ENCODE measurements at regions not wholly inside any gene's neighbourhood (a gene's known extent, or its start where the extent isn't known, plus 50 kb on each side); places are given as distances from the start of the nearest gene placed in this dataset.
A peak's percentile ranks its signal among the peaks of the same experiment; 100 is the strongest.
"Not testable (repeated sequence)": the region's sequence is repeated elsewhere in the genome, so short reads cannot be mapped to it uniquely, and the experiment has no call there.

DNA sequence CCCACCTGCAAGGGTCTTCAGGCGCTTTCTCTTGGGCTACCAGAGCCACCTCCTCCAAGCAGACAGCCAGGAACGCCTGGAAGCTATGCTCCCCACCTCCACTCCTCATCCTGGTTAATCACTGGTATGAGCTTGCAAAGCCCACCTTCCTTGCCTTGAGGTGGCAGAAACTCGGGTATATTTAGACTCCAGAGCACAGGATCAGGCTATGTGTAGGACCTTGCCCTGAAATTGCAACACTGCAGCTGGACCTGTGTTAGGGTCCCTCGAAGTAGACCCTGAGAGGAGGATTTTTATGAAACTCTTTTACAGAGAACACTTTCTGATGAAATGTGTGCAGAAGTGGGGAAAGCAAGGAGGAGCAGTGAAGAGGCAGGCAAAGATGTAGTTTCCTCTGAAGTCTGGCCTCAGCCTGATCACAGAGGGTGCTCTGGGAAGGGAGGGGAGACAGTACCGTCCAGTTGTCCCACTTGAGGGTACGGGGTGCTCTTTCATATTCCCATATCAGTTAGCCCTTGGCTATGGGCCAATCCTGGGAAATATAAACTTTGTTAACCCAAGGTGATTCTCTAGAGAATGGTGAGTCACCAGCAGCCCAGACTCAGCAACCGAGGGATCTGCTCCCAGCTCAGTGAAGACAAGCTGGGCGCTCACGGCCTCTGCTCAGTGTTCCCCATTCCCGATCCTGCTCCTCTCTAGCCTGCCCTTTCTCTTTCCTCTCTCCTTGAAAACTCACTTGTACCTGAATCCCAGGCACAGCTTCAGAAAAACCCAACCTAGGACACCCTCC lies 157.9 kb downstream of the UQCRFS1 start:
- DNase-seq = no peak

DNA sequence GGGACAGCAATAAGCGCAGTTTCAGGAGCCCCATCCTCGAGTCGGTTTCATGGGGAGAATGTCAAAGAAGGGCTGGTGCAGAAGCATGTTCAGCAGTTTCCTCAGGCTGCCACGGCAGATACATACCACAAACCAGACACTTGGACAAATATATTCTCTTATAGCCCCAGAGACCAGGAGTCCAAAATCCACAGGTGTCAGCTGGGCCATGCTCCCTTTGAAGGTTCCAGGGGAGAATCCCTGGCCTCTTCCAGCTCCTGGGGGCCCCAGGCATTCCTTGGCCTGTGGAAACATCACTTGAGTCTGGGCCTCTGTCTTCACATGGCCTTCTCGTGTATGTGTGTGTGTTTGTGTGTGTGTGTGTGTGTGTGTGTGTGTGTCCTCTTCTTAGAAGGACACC lies 164.1 kb downstream of the UQCRFS1 start:
- DNase-seq = no peak

DNA sequence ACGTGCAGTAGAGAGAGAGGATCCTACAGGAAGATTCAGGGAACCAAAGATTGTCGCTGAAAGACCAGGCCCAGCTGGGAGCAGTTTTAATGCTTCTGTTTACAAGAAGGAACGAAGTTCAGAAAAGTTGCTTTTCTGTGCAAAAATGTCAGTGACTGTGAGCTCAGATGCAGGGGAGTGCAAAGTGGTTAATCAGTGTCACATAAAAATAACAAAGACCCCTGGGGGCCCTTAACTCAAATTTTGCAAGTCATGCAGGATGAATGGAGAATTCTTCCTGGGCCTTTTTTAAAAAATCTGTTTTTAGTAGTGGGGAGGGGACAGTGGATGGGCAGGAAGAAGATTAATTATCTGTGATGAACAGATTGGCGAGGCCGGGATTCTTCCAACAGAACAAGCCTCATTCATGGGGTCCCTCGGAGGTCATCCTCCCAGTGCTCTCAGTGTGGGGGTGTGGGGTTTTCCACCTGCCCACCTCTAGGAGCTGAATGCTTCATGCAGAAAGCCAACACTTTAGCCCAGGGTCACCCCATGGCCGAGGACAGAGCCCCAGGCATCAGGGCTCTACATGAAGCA lies 167.2 kb downstream of the UQCRFS1 start:
- no peak for DNase-seq

DNA sequence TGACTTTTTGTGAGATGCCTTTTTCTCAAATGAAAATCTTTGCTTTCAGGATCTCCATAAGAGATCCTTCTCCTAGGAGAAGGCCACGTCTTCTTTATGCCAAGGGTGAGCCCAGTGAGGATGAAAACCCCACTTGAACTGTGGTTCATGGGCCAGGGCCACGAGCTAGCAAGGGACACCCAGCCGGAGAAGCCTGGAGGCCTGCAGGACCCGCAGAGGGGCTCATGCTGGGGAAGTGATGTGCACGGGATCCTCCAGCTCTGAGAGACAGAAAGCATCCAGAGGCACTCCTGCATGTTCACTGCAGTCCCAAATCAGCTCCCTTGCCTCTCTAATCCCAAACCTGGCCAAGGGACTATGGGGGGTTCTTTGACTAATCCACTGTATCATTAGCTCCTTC lies 168.9 kb downstream of the UQCRFS1 start:
- DNase-seq = no peak

DNA sequence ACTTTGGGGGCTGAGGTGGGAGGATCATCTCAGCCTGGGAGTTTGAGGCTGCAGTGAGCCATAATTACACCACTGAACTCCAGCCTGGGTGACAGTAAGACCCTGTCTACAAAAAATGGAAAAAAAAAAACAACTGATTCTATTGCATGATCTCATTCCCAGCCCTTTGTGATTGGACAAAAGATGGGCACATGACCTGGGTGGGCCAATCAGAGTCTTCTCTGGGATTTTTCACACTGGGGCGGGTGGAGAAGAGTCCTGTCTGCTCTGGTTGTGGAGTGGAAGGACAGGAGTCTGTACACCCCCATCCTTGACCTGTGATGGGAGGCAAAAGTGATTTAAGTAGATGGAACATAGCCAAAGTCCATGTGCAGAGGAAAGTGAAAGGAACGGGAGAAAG lies 170.5 kb downstream of the UQCRFS1 start:
- DNase-seq = no peak

DNA sequence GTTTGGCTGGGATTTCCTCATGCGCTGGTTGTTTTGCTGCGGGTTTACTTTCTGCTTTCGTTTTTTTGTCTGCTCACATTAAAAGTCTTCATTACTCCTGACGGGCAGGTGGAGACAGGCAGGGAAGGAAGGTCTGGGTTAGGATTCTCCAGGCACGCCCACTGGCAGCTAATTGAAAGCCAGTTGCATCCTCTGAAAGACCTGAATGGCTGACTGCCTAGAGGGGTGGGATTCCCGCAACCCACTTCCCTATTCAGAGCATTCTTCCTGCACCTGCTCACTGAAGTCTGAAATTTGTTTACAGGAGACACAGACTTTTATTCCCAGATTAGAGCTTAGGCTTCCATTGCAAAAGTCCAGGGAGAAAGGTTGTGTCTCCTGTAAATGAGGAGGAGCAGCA lies 172.0 kb downstream of the UQCRFS1 start:
- DNase-seq = peak; percentile 42

DNA sequence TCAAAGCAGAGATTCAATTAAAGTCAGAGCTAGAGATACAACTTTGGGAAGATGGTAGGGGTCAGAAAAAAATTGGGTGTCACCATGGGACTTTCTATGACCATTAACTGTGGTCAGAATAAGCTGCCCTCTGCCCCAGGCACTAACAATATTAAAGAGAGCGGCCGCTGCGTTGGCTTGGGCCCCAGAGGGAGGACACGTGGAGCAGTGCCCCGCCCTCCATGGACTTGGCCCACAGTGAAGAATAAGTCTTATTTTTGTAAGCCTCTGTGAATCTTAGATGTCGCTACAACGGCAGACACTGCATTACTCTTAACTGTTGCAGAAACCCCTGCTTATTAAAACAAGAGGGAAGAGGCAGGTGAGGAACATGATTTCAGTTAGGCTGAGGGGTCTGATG lies 172.7 kb downstream of the UQCRFS1 start:
- no peak for DNase-seq

DNA sequence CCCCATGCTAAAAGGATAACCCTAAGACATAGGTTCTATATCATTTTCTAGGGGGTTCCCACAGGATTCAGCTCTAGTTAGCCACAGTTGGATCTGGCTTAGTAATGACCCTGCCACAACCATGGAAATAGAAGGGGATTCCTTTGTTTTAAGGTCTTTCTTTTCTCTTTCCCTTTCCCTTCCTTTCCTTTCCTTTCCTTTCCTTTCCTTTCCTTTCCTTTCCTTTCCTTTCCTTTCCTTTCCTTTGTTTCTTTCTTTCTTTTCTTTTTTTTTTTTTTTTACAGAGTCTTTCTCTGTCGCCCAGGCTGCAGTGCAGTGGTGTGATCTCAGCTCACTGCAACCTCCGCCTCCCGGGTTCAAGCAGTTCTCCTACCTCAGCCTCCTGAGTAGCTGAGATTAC lies 173.9 kb downstream of the UQCRFS1 start:
- not testable (repeated sequence) for DNase-seq

DNA sequence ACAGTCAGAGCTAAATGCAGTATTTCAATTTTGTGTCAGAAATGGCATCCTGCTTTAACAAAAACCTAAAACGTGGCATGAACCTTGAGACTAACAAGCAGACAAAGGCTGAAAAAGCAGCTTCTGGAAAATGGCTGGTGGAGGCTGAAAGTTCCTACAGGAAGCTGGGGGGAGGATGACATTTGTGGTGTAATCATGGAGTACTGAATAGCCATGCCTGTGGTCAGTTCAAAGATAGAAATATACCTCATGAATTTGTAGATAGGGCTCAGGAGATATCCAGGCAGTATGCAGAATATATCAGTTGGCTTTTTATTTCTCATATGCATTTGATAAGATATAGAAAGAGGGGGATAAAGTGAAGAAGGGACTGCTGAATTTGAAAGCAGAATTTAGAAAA lies 181.7 kb downstream of the UQCRFS1 start:
- no peak for DNase-seq

DNA sequence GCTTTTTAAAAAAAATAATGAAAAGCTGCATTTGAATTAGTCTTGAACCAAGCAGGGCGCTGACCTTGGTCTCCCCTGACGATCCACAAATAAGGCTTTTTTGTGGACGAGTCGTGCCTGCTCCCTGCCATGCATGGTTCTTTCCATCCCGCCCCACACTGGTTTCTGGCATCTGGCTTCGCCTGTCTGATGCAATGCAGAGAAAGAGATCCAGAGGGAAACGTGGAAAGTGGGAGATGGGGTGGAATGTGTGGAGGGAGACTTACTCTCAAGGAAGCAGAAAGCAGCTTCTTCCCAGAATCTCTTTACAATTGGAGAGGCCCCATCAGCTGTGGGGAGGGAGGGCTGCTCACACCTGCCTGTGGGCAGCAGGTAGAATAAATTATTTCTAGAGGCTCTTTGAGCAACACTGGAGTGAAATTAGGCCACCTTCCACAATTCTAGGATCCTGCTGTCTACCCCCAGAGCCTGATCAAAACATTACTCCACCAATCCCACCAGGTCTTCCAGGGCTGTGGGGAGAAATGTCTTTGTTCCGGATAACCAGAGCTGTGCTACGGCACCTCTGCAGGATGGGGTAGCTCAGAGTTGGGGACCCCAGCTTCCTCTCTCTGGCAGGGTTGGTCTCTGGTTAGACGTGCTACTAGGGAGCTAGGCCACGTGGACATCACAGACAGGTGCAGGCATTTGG lies 183.5 kb downstream of the UQCRFS1 start:
- no peak for DNase-seq

DNA sequence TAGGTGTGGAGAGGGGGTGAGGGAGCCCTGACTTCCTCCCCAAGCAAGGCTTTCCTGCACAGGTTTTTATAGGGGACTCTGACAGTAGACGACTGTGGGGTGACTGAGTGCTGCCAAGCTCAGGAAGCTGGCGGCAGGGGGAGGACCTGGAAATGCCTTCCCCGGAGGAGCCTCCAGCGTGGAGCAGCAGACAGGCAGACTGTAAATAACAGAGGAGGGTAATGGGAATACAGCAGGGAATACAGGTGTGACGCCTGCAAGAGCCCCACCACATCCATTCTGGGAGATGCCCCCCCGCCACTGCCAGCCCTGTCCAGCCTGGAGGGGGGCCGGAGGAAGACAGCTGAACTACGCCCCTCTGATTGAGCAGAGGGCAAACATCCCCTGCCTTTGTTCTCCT lies 190.4 kb downstream of the UQCRFS1 start:
- DNase-seq = no peak

DNA sequence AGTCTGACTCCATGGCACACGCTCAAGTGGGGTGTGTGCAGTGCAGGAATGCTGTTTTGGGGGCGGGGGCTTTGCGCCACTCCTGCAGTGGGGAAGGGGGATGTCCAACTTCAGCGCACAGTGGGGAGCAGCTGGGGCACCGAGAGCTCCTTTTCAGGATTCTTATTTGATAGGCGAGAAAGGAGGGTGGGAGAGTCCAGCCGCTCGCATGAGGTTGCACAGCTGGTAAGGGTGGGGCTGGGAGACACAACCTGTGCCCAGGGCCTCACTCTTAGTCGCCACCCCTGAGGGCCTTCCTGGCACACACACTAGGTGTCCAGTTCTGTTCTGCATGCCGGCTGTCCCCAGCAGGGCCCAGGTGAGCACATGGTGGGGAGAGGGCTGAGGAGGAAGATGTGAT lies 190.8 kb downstream of the UQCRFS1 start:
- no peak for DNase-seq

DNA sequence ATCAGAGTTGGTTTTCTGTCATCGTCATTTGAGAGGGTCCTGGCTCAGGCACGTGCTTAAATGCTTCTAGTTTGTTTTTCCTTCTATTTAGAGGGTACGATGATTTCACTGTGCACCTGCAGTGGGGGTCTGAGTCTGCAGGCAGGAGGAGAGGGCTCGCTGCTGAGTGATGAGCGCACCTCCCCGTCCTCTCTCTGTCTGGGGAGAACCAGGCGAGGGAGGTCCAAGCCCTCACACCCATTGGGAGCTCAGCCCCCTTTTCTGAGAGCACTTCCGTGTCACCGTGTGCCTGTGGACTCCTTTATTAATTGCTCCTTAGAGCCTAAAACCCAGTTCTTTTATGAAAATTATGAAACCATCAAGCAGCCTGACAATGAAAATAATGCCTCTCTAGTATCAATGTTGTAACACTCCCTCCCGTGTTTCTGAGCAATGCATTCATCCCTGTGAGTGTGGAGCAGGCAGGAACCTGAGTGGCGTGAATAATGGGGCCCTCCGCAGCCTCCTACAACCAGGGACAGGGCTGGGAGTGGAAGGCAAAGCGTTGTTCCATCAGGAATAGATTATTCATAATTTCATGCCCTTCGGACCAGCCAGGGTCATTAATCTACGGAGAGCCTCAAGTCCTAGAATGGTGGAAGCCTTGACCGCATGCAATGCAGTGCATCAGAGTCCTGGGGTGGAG lies 191.6 kb downstream of the UQCRFS1 start:
- no peak for DNase-seq

DNA sequence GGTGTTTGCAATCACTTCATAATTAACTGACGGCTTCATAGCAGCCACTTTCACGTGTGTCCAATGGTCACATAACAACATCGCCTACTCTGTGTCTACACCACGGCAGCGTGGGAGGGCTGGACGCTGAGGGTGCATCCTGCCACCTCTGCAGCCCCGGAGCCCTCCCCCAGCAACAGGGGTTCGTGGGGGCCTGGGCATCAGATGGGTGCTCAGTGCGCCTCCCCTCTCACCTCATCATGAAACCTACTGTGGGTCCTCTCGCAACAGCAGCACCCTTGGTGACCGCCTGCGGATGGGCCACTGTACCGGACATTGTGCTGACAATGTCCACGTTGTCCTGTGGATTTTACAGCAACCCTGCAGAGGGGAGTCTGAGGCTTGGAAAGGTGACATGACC lies 193.5 kb downstream of the UQCRFS1 start:
- no peak for DNase-seq

DNA sequence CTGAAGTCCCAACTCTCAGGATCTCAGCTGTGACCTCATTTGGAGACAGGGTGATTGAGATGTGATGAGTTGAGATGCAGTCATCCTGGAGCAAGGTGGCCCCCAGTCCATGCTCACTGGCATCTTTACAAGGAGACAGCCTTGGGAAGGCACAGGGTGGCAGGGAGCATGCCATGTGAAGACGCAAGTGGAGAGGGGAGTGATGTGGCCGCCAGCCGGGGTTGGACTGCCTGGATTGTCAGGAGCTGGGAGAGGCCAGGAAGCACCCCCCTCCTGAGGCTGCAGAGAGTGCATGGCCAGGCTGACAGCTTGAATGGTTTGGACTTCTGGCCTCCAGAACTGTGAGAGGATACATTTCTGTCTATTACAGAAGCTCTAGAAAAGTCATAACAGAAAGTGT lies 194.4 kb downstream of the UQCRFS1 start:
- DNase-seq = no peak

DNA sequence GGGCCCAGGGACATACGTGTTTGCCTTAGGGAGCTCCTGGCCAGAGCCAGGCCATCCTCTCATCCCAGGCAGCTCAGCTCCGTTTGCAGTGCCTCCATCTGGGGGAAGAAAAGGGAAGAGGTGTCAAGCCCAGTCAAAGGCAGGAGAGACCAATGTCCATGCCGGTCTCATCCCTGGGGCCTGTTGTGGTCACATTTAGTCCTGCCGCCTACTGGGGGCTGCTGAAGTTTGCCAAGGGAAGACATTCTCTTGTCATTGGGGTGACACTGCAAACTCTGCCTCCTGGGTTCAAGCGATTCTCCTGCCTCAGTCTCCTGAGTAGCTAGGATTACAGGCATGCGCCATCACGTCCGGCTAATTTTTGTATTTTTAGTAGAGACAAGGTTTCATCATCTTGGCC lies 195.2 kb downstream of the UQCRFS1 start:
- no peak for DNase-seq

DNA sequence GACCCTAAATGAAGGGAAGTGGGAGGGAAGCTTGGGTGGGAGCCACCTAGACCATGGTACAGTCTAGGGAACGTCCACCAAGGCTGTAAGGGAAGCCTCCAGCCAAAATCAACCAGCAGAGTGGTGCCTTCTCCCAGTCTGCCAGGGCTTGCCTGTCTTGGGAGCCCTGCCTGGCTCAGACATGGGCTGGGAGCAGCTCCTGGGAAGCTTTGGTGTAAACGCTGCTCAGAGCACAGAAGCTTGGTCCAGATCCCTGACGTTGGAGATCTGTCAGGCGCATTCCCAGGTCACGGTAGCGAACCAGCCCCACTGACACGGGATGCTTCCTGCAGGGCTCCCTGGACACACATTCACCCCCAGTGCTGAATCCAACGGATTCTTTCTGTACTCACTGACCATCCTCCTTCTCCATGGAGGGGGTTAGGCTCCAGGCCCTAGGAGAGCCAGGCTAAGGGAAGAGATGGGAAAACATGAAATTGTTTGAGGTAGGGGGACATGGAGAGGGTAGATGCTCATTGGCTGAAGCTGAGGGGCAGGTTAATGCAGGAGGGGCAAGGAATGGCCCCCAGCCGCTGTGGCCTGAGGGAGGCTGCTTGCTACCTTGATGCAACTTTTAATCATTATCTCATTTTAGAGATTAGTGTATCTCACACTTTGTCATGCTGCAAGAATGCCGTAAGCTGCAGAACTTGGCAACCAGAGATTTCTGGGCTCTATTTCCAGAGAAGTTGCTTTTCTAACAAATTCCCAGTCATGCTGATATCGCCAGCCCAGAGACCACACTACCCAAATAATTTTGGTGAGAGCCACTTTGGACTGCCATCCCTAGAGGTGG lies 195.8 kb downstream of the UQCRFS1 start:
- no peak for DNase-seq

DNA sequence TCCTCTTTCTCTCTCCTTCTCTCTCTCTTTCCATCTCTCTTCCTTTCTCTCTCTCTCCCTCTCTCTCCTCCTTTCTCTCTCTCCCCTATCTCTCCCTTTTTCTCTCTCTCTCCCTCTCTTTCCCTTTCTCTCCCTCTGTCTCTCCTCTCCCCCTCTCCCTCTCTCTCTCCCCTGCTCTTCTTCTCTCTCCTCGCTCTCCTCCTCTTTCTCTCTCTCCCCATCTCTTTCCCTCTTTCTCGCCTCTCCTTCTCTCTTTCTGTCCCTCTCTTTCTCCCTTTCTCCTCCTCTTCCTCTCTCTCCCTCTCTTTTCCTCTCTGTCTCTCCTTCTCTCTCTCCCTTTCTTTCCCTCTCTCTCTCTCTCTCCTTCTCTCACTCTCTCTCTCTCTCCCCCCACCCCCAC lies 196.6 kb downstream of the UQCRFS1 start:
- no peak for DNase-seq

DNA sequence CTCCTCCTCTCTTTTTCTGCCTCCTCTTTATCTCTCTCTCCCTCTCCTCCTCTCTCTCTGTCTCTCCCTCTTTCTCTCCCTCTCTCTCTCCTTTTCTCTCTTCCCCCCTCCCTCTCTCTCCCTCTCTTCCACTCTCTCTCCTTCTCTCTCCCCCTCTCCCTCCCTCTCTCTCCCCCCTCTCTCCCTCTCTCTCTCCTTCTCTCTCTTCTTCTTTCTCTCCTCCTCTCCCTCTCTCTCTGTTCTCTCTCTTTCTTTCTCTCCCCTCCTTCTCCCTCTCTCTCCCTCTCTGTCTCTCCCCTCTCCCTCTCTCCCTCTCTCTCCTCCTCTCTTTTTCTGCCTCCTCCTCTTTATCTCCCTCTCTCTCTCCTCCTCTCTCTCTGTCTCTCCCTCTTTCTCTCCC lies 197.4 kb downstream of the UQCRFS1 start:
- no peak for DNase-seq

DNA sequence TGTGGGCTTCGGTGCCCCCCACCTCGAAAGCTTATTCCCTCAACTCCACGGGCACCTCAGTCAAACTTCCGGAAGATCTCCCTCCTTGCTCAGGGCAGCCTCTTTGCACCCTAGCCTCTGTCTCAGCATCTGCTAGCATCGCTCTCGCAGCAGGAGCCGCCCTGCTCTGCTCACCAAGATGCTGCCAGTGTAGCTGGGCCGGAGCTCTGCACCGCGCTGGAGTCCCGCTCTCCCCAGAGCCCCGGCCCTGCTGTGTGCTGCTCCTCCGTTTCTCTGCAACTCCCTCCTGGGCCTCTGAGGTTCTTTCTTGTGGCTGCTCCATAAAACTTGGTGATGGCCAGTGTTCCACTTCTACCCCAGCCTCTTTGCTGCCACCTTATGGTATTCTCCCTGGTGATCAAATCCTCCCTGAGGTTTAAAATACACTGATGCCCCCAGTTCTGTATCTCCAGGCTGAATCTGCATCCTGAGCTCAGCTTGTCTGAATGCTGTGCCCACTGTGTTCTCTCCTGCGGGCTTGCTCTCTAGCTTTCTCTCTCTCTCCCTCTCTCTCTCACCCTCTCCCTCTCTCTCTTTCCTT lies 198.0 kb downstream of the UQCRFS1 start:
- DNase-seq = no peak

DNA sequence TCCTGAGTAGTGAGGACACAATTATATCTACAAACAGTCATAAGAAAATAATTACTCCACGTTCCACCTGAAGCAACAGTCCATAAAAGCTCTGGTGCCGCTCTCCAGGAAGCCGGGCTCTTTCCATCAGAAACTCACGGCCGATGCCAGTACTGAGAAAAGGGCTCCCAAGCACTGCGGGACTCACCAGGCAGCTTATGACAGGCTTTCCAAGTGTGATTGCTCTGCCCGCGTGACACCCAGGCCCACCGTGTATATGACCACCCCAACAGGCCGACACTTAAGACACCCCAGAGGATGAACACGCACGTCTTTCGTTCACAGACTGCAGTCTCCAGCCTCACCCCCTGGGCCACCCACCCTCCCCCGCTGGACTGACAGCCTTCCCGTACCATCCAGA lies 199.0 kb downstream of the UQCRFS1 start:
- no peak for DNase-seq

DNA sequence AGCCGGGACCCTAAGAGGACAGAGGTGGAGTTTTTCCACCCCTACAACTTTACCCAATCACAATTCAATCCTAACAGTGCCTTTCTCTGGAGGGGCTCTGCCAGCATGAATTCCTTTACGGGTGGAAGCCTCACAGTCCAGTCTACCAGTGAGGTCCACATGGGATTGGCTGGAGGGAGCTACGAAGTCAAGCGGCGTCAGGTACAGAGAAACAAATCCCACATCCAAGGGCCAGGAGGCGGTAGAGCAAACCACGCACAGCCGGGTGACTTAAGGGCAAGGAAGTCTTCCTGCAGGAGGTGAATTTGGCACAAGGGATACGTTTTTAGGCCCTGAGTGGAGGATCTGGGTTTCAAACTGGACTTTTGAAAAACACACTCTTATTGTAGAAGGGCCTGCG lies 199.6 kb downstream of the UQCRFS1 start:
- no peak for DNase-seq
